ENCODE measurements at regions not wholly inside any gene's neighbourhood (a gene's known extent, or its start where the extent isn't known, plus 50 kb on each side); places are given as distances from the start of the nearest gene placed in this dataset.
"Not testable (repeated sequence)": the region's sequence is repeated elsewhere in the genome, so short reads cannot be mapped to it uniquely, and the experiment has no call there.

DNA sequence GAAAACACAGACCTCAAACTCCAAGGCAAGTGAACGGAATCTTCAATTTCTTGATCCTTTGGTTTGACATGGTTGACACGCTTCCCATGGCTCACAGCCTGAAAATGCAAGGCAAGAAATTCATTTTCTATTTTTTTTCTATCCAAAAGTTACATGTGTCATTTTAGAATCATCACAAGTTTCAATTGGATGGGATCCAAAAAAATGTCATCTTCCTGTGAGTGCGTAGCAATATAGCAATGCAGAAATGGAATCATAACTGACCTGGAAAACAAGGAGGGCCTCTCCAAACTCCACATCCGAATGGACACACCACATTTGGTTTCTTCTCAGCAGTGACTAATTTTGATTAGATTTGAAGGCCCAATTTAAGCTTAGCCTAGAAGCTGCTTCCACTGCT, 175.8 kb upstream of the ATP11B start:
- DNase-seq (ENCODE audit: low read depth in 1 of 2, low spot score in 1 of 2), result no peak

DNA sequence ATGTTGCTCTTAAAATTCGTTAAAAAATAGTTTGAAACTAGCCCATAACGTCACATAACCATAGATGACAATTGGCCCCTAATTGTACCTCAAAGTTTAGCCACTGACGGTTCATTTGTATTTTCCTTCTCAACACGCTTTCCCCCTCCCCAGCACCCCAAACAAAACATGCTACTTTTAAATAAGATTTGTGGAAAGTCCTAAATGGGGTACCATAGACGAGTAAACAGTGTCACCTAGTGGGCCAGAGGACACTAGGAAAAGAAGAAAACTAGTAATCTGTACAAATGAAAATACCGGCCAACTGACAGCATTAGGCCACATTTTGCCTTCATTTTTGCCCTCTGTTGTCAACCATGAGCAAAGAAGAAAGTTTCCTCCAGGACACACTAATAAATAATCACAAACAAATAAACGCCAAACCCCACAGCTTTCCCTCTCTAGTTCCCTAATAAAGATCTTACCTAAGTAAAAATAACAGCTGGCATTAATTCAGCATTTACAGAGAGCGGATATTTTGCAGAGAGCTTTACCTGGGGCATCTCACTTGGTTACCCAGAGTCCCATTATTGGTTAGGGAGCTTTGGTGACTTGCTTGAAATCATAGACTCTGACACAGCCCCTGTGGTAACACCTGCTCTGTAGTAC, 175.1 kb upstream of the ATP11B start:
- no peak for DNase-seq (ENCODE audit: low read depth in 1 of 2, low spot score in 1 of 2)

DNA sequence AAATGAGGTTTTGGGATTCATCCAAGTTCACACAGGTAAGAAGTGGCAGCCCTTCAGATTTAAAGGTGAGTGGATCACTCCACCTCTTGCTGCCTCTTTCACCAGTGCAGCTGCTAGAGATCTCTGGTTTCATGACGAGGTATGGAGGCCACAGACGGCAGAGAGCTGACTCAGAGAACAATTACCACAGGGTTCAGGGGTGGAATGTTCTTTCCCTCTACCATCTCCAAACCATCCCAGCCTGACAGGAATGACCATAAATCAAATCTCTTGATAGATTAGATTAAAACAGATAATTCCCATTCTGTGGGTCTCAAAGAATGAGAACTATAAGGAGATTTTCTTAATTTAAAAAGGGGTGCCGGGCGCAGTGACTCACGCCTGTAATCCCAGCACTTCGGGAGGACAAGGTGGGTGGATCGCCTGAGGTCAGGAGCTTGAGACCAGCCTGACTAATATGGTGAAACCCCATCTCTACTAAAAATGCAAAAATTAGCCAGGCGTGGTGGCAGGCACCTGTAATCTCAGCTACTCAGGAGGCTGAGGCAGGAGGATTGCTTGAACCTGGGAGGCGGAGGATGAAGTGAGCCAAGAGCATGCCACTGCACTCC, 174.2 kb upstream of the ATP11B start:
- no peak for DNase-seq (ENCODE audit: low read depth in 1 of 2, low spot score in 1 of 2)

DNA sequence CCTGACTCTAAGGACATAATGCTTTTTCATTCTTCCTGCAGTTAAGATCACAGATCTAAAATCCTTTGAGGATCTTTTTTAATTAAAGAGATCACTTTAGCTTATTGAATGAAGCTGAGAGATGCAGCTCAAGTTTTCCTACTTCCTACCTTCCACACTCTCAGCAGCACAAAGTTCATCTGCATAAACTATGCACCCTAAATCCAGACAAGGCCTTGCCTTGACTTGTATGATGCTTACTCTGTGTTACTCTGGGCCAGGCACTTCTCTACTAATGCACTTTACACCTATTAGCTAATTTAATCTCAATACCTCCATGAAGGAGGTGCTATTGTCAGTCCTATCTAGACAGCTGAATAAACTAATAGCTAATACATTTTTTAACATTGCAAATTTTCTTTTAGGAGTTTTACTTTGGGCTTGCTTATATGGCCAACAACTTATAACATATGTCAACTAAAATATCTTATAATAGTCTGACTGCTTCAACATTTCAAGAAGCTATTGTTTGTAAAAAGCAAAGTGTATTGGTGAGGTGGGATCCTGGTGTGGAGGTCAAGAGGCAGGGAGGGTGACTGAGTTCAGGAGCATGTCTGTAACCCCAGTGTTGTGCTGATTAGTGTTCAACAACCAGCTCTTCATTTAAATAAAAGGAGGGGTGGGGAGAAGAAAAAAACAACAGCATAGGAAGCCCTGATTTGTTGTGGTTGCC, 172.4 kb upstream of the ATP11B start:
- DNase-seq (ENCODE audit: low read depth in 1 of 2, low spot score in 1 of 2), result no peak

DNA sequence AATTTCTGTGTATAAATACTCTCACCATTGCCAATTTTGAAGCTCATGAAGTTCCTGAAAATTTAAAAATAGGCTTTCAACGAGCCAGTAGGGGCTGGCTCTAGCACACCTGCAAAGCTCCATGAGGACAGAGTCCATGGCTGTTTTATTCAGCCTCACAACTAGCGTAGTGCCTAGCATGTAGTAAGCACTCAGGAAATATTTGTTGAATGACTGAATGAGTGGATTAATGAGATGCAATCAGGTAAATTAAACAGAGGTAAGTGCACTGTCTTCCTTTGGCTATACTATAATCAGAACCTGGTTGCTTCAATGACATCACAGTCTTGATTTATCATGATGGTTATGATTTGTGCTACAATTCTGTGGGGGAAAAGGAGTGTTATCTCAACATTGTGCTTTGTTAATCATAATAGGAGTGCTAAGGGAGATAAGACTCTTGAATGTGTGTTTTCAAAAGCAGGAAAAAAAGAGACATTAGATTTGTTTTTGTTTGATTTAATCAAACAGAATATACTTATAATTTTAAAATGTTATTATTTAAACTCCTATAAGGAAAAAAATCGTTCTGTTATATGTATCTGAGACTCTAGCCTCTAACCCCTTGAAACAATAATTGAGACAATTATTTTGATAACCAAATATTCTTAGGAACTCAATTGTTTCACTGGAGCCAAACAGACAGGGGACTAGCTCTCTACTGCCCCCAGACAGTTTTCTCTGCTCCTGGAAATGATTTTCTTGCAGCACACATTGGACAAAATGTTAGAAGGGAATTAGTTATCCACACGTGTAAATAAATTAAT, 171.7 kb upstream of the ATP11B start:
- DNase-seq (ENCODE audit: low read depth in 1 of 2, low spot score in 1 of 2), result no peak

DNA sequence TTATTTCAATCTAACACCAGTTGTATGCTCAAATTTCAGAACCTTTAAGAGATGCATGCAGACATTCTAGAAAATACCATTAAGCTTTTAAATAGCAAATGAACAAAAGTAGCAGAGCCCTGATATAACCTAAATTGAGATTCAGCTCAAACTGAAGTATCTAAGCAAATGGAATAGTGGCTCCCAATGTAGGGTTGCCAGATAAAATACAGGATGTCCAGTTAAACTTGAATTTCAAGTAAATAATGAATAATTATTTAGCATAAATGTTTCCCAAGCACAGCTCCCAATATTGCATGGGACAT, 171.1 kb upstream of the ATP11B start:
- no peak for DNase-seq (ENCODE audit: low read depth in 1 of 2, low spot score in 1 of 2)

DNA sequence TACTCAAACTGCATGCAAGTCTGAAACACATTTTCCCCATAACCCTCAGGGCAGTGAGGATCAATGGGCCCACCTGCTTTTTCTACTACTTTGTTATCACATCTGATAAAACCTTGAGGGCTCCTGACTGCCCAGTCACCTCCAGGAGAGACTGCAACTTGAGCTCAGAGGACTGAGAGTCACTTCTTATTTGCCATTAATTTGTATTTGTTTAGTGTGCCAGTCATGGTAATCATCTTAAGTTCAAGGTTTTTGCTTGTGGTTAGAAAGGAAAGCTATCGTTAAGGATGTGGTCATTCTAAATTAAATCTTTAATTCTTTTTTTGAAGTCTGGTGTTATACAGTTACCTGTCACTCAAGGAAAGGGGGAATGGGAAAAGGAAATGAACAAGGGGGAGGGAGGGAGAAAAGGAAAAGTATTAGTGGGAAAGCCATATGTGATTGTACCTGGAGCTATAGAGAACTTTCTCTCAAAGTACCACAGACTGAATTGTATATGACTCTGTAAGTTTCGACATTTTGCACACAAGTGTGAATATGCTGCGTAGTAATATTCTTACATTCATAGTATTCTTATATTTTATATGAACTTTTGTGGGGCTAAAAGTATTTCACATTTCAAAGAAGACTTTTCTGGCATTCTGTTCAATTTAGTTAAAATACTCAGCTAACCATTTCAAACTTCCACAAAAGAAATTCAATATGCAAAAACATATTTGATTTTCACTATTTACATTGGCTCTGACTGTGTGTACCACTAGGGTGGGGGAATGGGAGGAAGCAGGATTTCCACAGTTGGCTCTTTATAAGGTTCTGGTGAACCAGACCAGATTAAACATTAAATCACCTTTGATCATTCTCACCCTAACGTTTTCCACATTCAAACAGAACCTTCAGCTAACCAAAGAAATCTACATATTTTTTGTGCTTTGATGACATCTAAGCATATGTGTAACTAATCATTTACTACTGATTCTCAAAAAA, 166.5 kb upstream of the ATP11B start:
- no peak for DNase-seq (ENCODE audit: low read depth in 1 of 2, low spot score in 1 of 2)

DNA sequence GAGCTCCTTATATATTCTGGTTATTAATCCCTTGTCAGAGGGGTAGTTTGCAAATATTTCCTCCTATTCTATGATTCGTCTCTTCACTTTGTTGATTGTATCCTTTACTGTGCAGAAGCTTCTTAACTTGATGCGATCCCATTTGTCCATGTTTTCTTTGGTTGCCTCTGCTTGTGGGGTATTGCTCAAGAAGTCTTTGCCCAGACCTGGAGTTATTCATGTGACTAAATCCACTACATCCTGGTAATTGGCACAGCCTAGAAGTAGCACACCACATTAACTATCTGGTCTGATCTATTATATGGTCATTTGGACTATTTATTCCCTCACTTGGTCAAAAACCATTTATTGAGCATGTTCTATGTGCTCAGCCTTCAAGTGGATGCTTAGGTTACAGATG, 164.8 kb upstream of the ATP11B start:
- no peak for DNase-seq (ENCODE audit: low read depth in 1 of 2, low spot score in 1 of 2)

DNA sequence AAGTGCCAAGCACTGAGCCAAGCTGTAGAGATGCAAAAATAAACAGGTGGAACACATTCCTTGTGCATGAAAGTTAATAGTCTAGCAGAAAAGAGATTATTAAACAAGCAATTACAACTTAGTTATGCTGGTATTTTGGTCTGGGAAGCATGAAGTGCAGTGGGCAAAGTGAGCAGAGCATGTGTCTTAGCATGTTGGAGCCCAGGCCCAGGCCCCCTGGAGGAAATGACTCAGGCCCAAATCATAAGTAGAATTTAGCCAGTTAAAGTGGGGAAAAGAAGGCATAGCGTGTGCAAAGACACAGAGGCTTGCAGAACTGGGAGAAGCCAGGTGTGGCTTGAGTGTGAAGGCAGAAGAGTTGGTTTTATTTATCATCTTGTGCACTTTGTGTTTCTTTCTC, 163.8 kb upstream of the ATP11B start:
- DNase-seq (ENCODE audit: low read depth in 1 of 2, low spot score in 1 of 2), result no peak

DNA sequence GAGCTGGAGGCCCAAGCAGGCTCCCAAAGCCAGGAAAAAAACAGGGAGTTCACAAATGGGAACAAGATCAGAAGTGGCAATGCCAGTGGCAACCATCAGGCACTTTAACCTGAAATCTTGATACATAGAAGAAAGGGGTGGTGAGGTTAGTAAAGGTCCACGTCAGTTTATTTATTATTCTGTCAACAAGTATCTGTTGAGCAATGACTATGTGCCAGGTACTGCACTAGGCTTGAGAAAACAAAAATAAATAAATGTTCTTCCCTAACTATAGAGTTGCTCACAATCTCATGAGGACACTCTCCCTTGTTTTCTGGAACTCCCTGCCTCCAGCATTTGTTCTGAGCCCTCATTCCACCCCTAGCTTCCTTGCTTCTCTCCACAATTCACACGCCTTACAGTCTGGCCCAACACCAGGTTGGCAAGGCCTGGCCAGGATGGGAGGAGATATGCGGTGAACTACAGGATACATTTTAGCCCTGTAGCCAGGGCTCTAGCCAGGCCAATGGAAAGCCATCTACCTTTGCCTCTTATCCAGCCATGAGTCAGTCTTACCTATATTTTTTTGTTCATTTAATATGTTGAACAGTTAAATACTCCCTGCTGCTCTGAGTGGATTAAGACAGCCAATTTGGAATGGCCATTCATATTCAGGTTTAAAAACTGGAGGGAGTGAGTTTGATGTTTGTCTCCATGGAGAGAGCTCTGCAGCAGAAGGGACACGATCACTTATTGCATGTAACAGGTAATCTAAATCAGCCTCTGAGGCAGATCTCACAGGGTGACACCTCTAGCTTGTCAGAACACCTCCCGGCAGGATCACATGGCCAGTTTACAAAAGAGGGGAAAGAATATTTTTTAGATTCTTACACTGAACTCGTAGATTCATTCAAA, 161.9 kb upstream of the ATP11B start:
- DNase-seq (ENCODE audit: low read depth in 1 of 2, low spot score in 1 of 2), result no peak

DNA sequence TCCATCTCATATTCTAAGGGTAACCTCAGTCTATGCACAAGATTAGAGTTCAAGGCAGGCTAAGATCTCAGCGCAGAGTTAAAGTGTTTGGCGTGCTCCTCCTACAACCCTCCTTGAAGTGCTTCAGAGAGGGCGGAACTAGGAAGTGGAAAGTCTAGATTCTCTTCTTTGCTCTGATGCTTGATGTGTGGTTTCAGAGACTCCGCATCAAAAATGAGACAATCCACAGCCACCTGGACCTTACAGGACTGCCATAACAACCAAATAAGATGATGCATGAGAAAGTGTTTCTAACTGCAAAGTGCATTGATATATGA, 161.3 kb upstream of the ATP11B start:
- no peak for DNase-seq (ENCODE audit: low read depth in 1 of 2, low spot score in 1 of 2)

DNA sequence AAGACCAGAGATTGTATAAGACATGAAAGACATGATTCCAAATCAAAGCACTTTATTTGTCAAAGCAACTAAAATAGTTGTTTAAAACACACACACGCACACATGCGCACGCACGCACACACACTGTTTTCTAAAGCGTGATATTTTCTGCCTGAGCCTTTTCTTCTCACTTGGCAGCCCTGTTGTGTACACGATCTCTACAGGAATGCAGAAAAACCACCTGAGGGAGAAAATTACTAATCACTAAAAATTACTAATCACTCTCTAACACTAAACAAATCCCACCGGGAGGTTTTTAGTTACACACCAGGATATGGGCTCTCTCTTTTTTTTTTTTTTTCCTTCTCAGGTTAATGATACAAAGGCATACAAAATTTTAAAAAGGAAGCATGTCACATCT, 160.1 kb upstream of the ATP11B start:
- no peak for DNase-seq (ENCODE audit: low read depth in 1 of 2, low spot score in 1 of 2)

DNA sequence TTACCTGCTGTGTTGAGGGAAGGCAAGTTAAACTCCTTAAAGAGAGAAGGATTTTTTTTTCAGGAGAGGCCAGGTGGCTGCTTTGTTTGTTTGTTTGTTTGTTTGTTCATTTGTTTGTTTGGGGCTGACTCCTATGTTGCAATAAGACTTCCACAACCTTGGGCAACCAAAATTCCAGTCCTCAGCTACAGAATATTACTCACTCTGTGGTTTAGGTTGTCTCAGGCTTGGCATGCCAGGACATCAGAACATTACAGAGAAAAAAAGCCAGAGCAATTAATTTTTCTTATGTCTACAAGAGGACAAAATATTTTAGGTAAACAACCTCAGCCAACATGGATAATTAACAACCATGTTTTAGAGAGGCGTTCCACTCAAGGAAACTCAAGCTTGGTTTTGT, 156.7 kb upstream of the ATP11B start:
- no peak for DNase-seq (ENCODE audit: low read depth in 1 of 2, low spot score in 1 of 2)

DNA sequence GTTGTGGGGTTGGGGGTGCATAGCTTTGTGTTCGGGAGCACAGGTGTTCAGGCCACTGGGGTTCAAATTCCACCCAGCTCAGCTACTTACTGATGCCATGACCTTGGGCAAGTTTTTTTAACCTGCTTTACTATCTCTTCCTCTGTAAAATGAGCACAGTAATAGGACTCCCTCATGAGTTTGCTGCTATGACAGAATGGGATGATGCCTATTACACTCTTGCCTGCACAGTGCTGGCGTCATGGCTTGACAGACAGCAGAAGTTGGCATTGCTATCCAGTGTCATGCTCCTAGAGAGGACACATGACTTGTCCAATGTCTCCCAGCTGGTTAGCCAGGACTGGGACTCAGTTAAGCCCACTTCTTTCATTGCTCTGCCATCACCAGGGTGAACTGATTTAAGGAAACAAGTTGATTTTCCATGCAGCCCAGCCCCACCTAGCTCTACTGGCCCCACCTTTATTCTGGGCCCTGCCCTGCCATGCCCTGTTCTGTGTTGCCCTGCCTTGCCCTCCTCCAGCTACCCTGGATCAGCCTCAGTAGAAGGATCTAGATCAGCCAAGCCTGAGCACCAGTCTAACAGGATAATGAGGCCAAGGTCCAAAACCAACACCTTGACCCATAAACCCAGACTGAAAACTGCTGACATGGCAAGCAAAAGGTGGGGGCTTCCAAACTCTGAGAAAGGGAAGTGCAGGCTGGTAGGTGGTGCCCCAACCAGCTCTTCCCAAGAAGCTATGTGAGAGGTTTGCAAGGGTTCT, 155.8 kb upstream of the ATP11B start:
- no peak for DNase-seq (ENCODE audit: low read depth in 1 of 2, low spot score in 1 of 2)

DNA sequence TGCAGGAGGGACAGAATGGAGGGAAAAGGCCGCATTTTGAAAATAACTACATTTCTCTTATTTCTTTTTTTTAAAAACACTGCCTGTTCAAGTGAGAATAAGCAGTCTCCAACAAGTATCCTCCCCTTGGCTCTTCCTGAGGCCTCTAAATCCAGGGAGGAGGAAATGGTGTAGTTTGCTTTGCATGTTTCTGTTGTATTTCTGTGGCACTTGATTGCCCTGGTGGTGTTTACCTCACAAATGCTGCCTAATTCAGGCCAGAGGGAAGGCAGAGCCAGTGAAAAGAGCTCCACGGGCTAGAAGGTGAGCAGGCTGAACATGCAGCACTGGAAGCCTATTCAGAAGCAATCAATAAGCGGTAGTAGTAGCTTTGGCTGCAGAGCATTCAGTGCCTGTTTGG, 149.3 kb upstream of the ATP11B start:
- DNase-seq (ENCODE audit: low read depth in 1 of 2, low spot score in 1 of 2), result no peak

DNA sequence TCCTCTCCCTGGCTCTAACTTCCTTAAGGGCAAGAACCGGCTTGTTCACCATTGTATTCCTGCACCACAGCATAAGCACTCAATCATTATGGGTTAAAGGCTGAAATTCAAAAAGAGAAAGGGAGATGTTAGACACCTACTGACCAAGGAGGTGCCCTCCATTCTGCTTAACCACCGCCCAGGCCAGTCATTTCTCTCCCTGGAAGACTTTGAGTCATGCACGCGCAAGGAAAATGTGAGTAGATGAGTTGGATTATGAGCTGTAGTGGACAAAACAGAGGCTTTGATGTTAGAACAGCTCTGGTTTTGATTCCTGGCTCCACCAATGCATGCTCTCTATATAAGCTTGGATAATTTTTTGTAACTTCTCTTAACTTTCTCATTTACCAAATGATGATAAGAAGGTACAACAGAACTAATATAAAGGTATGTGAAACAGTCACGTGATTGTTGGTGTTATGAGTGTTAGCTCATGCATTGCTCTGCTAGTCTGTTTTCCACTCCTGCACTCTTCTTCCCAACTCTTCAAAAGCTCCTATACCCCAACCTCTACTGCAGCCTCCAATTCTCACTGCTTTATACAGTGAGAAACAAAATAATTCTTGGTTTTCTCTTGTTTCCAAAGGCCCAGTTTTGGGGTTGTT, 148.4 kb upstream of the ATP11B start:
- DNase-seq (ENCODE audit: low read depth in 1 of 2, low spot score in 1 of 2), result no peak

DNA sequence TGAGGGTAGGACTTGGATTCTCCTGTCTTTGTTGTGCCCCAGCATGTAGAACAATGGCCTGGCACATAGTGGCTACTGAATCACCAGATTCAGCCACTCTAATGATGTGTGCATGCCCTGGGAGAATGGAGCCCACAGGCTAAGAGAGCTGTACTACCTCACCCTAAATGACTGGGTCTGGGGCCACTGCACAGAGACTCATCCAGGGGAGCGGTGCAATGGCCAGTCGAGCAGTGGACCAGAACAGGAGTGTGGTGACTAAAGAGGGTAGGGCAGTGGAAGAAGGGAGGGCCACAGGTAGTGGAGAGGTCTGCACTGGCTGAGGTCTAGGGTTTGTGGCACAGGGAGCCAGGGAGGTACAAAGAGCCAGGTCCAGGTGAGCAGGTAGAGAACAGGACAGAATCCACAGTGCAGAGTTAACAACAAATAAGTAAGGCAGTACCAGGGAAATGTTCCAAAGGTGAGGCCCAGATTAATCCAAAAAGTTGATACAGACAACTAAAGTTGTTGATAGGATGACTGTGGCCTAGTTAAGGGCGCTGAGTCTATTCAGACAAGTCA, 142.7 kb upstream of the ATP11B start:
- no peak for DNase-seq (ENCODE audit: low read depth in 1 of 2, low spot score in 1 of 2)

DNA sequence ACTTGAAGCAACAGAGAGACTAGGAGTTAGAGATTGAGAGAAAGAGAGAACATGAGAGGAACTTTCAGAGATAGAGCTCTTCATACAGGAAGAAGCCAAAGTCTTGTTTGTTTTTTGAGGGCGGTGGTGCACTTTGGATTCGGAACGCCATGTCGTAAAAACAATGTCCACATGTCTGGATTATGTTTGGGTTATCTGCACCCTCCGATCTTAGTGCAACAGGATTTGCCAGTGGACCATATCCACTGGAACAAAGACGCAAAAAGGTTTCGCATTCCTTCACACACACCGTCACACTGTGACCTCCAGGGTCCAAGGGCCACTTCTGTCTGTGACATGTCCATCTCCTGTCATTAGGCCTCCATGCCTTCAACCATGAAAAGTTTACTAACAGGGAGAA, 141.8 kb upstream of the ATP11B start:
- no peak for DNase-seq (ENCODE audit: low read depth in 1 of 2, low spot score in 1 of 2)

DNA sequence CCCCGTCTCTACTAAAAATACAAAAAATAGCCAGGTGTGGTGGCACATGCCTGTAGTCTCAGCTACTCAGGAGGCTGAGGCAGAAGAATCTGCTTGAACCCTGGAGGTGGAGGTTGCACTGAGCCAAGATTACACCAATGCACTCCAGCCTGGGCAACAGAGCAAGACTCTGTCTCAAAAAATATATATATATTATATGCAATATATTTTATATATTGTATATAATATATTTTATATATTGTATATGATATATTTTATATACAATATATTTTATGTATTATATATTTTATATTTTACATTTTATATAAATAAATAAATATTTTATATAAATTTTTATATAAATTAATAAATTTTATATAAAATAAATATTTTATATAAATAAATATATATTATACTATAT, 140.2 kb upstream of the ATP11B start:
- not testable (repeated sequence) for DNase-seq (ENCODE audit: low read depth in 1 of 2, low spot score in 1 of 2)

All from activated CD4-positive, alpha-beta T cell treated with anti-CD3 and anti-CD28 coated beads, Interleukin-2, amount 50 U/mL, for 24 hours (primary cell).